ENCODE measurements at regions not wholly inside any gene's neighbourhood (a gene's known extent, or its start where the extent isn't known, plus 50 kb on each side); places are given as distances from the start of the nearest gene placed in this dataset.

- no peak overlapping the region for H3K27ac Mint-ChIP-seq
- peaks cover 3% of the 10 kb centered on the region for H3K9me3 Mint-ChIP-seq
- TF ChIP-seq CTCF (IDR thresholded peaks at IDR 0.05) = no peak
- DNase-seq = no peak
- H3K4me3 Mint-ChIP-seq = no peak overlapping the region
- H3K4me1 Mint-ChIP-seq = peaks cover 12% of the 10 kb centered on the region
- H3K36me3 Mint-ChIP-seq (ENCODE audit: low read depth) = peaks cover 5% of the 10 kb centered on the region
- peaks cover 5% of the 10 kb centered on the region for H3K27me3 Mint-ChIP-seq (ENCODE audit: low read depth, poor library complexity)
Observed at GRCh38 chr7:18363751-18364380, 131.7 kb upstream of the HDAC9 start.

- TF ChIP-seq CTCF (IDR thresholded peaks at IDR 0.05) = no peak
- Mint-ChIP-seq H3K4me1 (peaks cover 14% of the 10 kb centered on the region), H3K4me3 (no peak overlapping the region), H3K36me3 (ENCODE audit: low read depth) (peaks cover 5% of the 10 kb centered on the region), H3K27ac (no peak overlapping the region), H3K27me3 (ENCODE audit: low read depth, poor library complexity) (peaks cover 5% of the 10 kb centered on the region), H3K9me3 (peaks cover 3% of the 10 kb centered on the region)
- no peak for DNase-seq
Observed at GRCh38 chr7:18364396-18364795, 131.2 kb upstream of the HDAC9 start.

GRCh38 chr7:18366394-18366793, 129.2 kb upstream of the HDAC9 start:
- no peaks in the 10 kb centered on the region for H3K36me3 Mint-ChIP-seq (ENCODE audit: low read depth)
- H3K4me1 Mint-ChIP-seq = peaks cover 31% of the 10 kb centered on the region
- no peaks in the 10 kb centered on the region for H3K9me3 Mint-ChIP-seq
- no peak for TF ChIP-seq CTCF (IDR thresholded peaks at IDR 0.05)
- no peak overlapping the region for H3K27ac Mint-ChIP-seq
- no peak for DNase-seq
- H3K27me3 Mint-ChIP-seq (ENCODE audit: low read depth, poor library complexity) = no peaks in the 10 kb centered on the region
- H3K4me3 Mint-ChIP-seq = no peak overlapping the region

- no peak overlapping the region for H3K4me3 Mint-ChIP-seq
- peaks cover 23% of the 10 kb centered on the region for H3K4me1 Mint-ChIP-seq
- no peaks in the 10 kb centered on the region for H3K9me3 Mint-ChIP-seq
- no peak for DNase-seq
- H3K27ac Mint-ChIP-seq = no peak overlapping the region
- no peak for TF ChIP-seq CTCF (IDR thresholded peaks at IDR 0.05)
- H3K36me3 Mint-ChIP-seq (ENCODE audit: low read depth) = no peaks in the 10 kb centered on the region
- H3K27me3 Mint-ChIP-seq (ENCODE audit: low read depth, poor library complexity) = no peaks in the 10 kb centered on the region
Observed at GRCh38 chr7:18369011-18369410, 126.5 kb upstream of the HDAC9 start.

- H3K4me3 Mint-ChIP-seq = no peak overlapping the region
- no peaks in the 10 kb centered on the region for H3K36me3 Mint-ChIP-seq (ENCODE audit: low read depth)
- DNase-seq = no peak
- no peak for TF ChIP-seq CTCF (IDR thresholded peaks at IDR 0.05)
- peaks cover 19% of the 10 kb centered on the region for H3K4me1 Mint-ChIP-seq
- H3K27me3 Mint-ChIP-seq (ENCODE audit: low read depth, poor library complexity) = no peaks in the 10 kb centered on the region
- H3K27ac Mint-ChIP-seq = no peak overlapping the region
- H3K9me3 Mint-ChIP-seq = no peaks in the 10 kb centered on the region
Observed at GRCh38 chr7:18370633-18371032, 124.9 kb upstream of the HDAC9 start.

GRCh38 chr7:18378989-18379605, 116.5 kb upstream of the HDAC9 start:
- H3K4me1 Mint-ChIP-seq = peaks cover 9% of the 10 kb centered on the region
- no peaks in the 10 kb centered on the region for H3K9me3 Mint-ChIP-seq
- no peak for TF ChIP-seq CTCF (IDR thresholded peaks at IDR 0.05)
- no peaks in the 10 kb centered on the region for H3K27me3 Mint-ChIP-seq (ENCODE audit: low read depth, poor library complexity)
- no peak for DNase-seq
- no peaks in the 10 kb centered on the region for H3K36me3 Mint-ChIP-seq (ENCODE audit: low read depth)
- no peak overlapping the region for H3K4me3 Mint-ChIP-seq
- no peak overlapping the region for H3K27ac Mint-ChIP-seq
